HEK293T (cell line): ENCODE measurements at regions not wholly inside any gene's neighbourhood (a gene's known extent, or its start where the extent isn't known, plus 50 kb on each side); places are given as distances from the start of the nearest gene placed in this dataset.

Experiments used
- ARNT ChIP-seq: fragments of 450-650 bp; IDR thresholded peaks from 2 replicates; pipeline ENCODE4 v1.6.1; 2017; ENCODE audit warnings: mild to moderate bottlenecking
- BHLHE40 ChIP-seq: fragments of 450-650 bp; IDR thresholded peaks from 2 replicates; pipeline ENCODE4 v1.6.1; 2016; ENCODE audit warnings: mild to moderate bottlenecking, moderate library complexity, borderline replicate concordance
- CTBP1 ChIP-seq: fragments of 450-650 bp; IDR thresholded peaks from 2 replicates; pipeline ENCODE4 v1.6.1; 2016; ENCODE audit warnings: borderline replicate concordance
- ELF4 ChIP-seq: fragments of 450-650 bp; IDR thresholded peaks from 2 replicates; pipeline ENCODE4 v1.6.1; 2017; ENCODE audit warnings: antibody characterized with exemption
- FOXM1 ChIP-seq: fragments of 450-650 bp; IDR thresholded peaks from 2 replicates; pipeline ENCODE4 v1.6.1; 2017; ENCODE audit warnings: mild to moderate bottlenecking, borderline replicate concordance
- HDGF ChIP-seq: fragments of 450-650 bp; IDR thresholded peaks from 2 replicates; pipeline ENCODE4 v1.6.1; 2017; ENCODE audit warnings: antibody characterized with exemption, borderline replicate concordance
- L3MBTL2 ChIP-seq: fragments of 450-650 bp; conservative IDR thresholded peaks from 2 replicates; pipeline ENCODE4 v1.6.1; 2016; ENCODE audit warnings: mild to moderate bottlenecking
- LEF1 ChIP-seq: fragments of 450-650 bp; IDR thresholded peaks from 2 replicates; pipeline ENCODE4 v1.6.1; 2017; ENCODE audit warnings: mild to moderate bottlenecking, borderline replicate concordance
- SP1 ChIP-seq: fragments of 450-650 bp; IDR thresholded peaks from 2 replicates; pipeline ENCODE4 v1.6.1; 2017
- SUZ12 ChIP-seq: fragments of 450-650 bp; IDR thresholded peaks from 2 replicates; pipeline ENCODE4 v1.6.1; 2016; ENCODE audit warnings: mild to moderate bottlenecking
- TARDBP ChIP-seq: fragments of 450-650 bp; IDR thresholded peaks from 2 replicates; pipeline ENCODE4 v1.6.1; 2016
- TF ChIP-seq, protein P1 (sequence below): fragments of 450-650 bp; IDR thresholded peaks from 2 replicates; pipeline ENCODE4 v1.6.1; 2016

GRCh38 chr5:166529200-166529599, 1762.2 kb upstream of the WWC1 start:
- no peak for TF ChIP-seq ELF4
- no peak for TF ChIP-seq SUZ12
- TF ChIP-seq HDGF: no peak
- no peak for TF ChIP-seq LEF1
- TF ChIP-seq, protein P1, sequence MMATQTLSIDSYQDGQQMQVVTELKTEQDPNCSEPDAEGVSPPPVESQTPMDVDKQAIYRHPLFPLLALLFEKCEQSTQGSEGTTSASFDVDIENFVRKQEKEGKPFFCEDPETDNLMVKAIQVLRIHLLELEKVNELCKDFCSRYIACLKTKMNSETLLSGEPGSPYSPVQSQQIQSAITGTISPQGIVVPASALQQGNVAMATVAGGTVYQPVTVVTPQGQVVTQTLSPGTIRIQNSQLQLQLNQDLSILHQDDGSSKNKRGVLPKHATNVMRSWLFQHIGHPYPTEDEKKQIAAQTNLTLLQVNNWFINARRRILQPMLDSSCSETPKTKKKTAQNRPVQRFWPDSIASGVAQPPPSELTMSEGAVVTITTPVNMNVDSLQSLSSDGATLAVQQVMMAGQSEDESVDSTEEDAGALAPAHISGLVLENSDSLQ: no peak
- no peak for TF ChIP-seq FOXM1
- no peak for TF ChIP-seq SP1
- no peak for TF ChIP-seq BHLHE40
- no peak for TF ChIP-seq L3MBTL2
- no peak for TF ChIP-seq CTBP1
- TF ChIP-seq TARDBP: no peak
- no peak for TF ChIP-seq ARNT
